Neural cell (in vitro differentiated cells): ENCODE measurements at regions not wholly inside any gene's neighbourhood (a gene's known extent, or its start where the extent isn't known, plus 50 kb on each side); places are given as distances from the start of the nearest gene placed in this dataset.

Source experiments
- H2AFZ ChIP-seq: fragments of 200-600, 300-800 bp; sonication (generic), shearing (Covaris generic); 2 replicates; pipeline ENCODE4 v1.6.0; 2014; ENCODE audit warnings: low read depth, mild to moderate bottlenecking, antibody characterized with exemption, low read length, moderate library complexity
- H3F3A ChIP-seq: fragments of 200-600 bp; shearing (Covaris generic); 2 replicates; pipeline ENCODE4 v1.6.1; 2016; ENCODE audit warnings: mild to moderate bottlenecking, moderate library complexity, mixed read lengths, antibody characterized with exemption, low read length; ENCODE audit not compliant: insufficient read depth, poor library complexity, severe bottlenecking
- H3K27ac ChIP-seq: fragments of 200-600, 300-800 bp; sonication (generic), shearing (Covaris generic); 2 replicates; pipeline ENCODE4 v1.5.1; 2014; ENCODE audit warnings: mild to moderate bottlenecking, low read length, moderate library complexity
- H3K27me3 ChIP-seq: fragments of 300-800, 200-600 bp; sonication (generic), shearing (Covaris generic); 2 replicates; pipeline ENCODE4 v1.6.0; 2014; ENCODE audit warnings: mild to moderate bottlenecking, low read depth, low read length, moderate library complexity; ENCODE audit not compliant: insufficient read depth
- H3K36me3 ChIP-seq: fragments of 300-800, 200-600 bp; sonication (generic), shearing (Covaris generic); 2 replicates; pipeline ENCODE4 v1.5.1; 2014; ENCODE audit warnings: mild to moderate bottlenecking, antibody characterized with exemption, low read length, moderate library complexity; ENCODE audit not compliant: insufficient read depth
- H3K4me2 ChIP-seq: fragments of 300-800, 200-600 bp; sonication (generic), shearing (Covaris generic); 2 replicates; pipeline ENCODE4 v1.6.0; 2014; ENCODE audit warnings: mild to moderate bottlenecking, low read length
- H3K4me3 ChIP-seq: fragments of 300-800, 200-600 bp; sonication (generic), shearing (Covaris generic); 2 replicates; pipeline ENCODE4 v1.5.1; 2014; ENCODE audit warnings: mild to moderate bottlenecking, low read length, moderate library complexity
- H3K79me2 ChIP-seq: fragments of 200-600 bp; shearing (Covaris generic); replicated peaks from 2 replicates; pipeline ENCODE4 v1.6.0; 2014; ENCODE audit warnings: mild to moderate bottlenecking, low read length, moderate library complexity; ENCODE audit not compliant: insufficient read depth
- H3K9ac ChIP-seq: fragments of 300-800, 200-600 bp; sonication (generic), shearing (Covaris generic); 2 replicates; pipeline ENCODE4 v1.6.1; 2016; ENCODE audit warnings: mild to moderate bottlenecking, low read length, mixed read lengths
- H3K9me2 ChIP-seq: fragments of 200-600 bp; shearing (Covaris generic); 2 replicates; pipeline ENCODE4 v1.6.1; 2016; ENCODE audit warnings: mild to moderate bottlenecking, low read length, mixed read lengths; ENCODE audit not compliant: insufficient read depth
- H3K9me3 ChIP-seq: fragments of 200-600, 300-800 bp; sonication (generic), shearing (Covaris generic); 2 replicates; pipeline ENCODE4 v1.6.1; 2016; ENCODE audit warnings: mild to moderate bottlenecking, mixed run types, low read length, moderate library complexity, mixed read lengths
- H4K20me1 ChIP-seq: fragments of 200-600 bp; shearing (Covaris generic); 2 replicates; pipeline ENCODE4 v1.6.1; 2016; ENCODE audit warnings: mild to moderate bottlenecking, mixed run types; ENCODE audit not compliant: insufficient read depth
- EP300 ChIP-seq: fragments of 450-650 bp; conservative IDR thresholded peaks from 2 replicates; pipeline ENCODE4 v1.6.1; 2014; ENCODE audit warnings: antibody characterized with exemption, mild to moderate bottlenecking, moderate library complexity; ENCODE audit not compliant: poor library complexity, severe bottlenecking
- EZH2 ChIP-seq: fragments of 200-600, 300-800 bp; shearing (Covaris generic), sonication (generic); IDR thresholded peaks from 2 replicates; pipeline ENCODE4 v1.6.1; 2014; ENCODE audit warnings: antibody characterized with exemption, low read length, borderline replicate concordance, mild to moderate bottlenecking; ENCODE audit not compliant: insufficient read depth, poor library complexity, severe bottlenecking
- MXI1 ChIP-seq: fragments of 450-650 bp; conservative IDR thresholded peaks from 2 replicates; pipeline ENCODE4 v1.6.1; 2014; ENCODE audit warnings: antibody characterized with exemption, mild to moderate bottlenecking; ENCODE audit not compliant: poor library complexity, severe bottlenecking
- POLR2AphosphoS5 ChIP-seq: IDR thresholded peaks from 2 replicates; pipeline ENCODE4 v1.6.1; 2012
- RAD21 ChIP-seq: fragments of 450-650 bp; conservative IDR thresholded peaks from 2 replicates; pipeline ENCODE4 v1.6.1; 2014; ENCODE audit warnings: antibody characterized with exemption, mild to moderate bottlenecking, moderate library complexity
- SMC3 ChIP-seq: fragments of 450-650 bp; conservative IDR thresholded peaks from 2 replicates; pipeline ENCODE4 v1.6.1; 2014; ENCODE audit warnings: antibody characterized with exemption, mild to moderate bottlenecking, moderate library complexity; ENCODE audit not compliant: poor library complexity
- TAF1 ChIP-seq: IDR thresholded peaks from 2 replicates; pipeline ENCODE4 v1.6.1; 2012; ENCODE audit warnings: low read depth
- TF ChIP-seq, protein P1 (sequence below): IDR thresholded peaks from 2 replicates; pipeline ENCODE4 v1.6.1; 2012; ENCODE audit warnings: borderline replicate concordance
- TF ChIP-seq, protein P2 (sequence below): fragments of 450-650 bp; IDR thresholded peaks from 2 replicates; pipeline ENCODE4 v1.5.1; 2014; ENCODE audit warnings: antibody characterized with exemption, mild to moderate bottlenecking, moderate library complexity; ENCODE audit not compliant: poor library complexity, severe bottlenecking

DNA sequence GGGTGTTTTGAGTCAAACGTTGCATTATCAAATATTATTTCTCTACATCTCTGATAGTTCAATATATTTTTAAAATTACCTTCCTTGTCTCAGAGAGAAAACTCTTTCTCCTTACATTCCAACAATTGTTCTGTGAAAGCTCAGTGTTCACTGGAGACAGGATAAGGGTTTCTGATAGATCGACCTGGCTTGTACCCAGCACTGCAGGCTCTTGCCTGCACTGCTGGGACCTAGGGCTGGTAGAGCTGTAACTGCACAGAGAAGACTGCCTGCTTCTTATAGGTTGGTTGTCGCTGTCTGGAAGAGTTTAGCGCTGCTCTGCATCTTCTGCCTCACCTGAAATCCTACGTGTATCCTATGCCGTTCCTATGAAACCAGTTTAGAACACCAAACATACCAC lies 249.9 kb upstream of the LRTM1 start:
- Histone ChIP-seq H3F3A (no peaks in the 10 kb centered on the region), H3K36me3 (no peaks in the 10 kb centered on the region), H3K4me3 (no peak overlapping the region), H3K27ac (no peak overlapping the region), H3K9me3 (no peaks in the 10 kb centered on the region), H3K27me3 (no peaks in the 10 kb centered on the region), H2AFZ (no peak overlapping the region), H3K4me2 (no peak overlapping the region), H3K79me2 (no peaks in the 10 kb centered on the region), H3K9me2 (no peaks in the 10 kb centered on the region), H3K9ac (no peak overlapping the region), H4K20me1 (no peaks in the 10 kb centered on the region)
- TF ChIP-seq MXI1 (no peak), EP300 (no peak), SMC3 (no peak), RAD21 (no peak), TAF1 (no peak), POLR2AphosphoS5 (no peak)
- TF ChIP-seq, protein P1, sequence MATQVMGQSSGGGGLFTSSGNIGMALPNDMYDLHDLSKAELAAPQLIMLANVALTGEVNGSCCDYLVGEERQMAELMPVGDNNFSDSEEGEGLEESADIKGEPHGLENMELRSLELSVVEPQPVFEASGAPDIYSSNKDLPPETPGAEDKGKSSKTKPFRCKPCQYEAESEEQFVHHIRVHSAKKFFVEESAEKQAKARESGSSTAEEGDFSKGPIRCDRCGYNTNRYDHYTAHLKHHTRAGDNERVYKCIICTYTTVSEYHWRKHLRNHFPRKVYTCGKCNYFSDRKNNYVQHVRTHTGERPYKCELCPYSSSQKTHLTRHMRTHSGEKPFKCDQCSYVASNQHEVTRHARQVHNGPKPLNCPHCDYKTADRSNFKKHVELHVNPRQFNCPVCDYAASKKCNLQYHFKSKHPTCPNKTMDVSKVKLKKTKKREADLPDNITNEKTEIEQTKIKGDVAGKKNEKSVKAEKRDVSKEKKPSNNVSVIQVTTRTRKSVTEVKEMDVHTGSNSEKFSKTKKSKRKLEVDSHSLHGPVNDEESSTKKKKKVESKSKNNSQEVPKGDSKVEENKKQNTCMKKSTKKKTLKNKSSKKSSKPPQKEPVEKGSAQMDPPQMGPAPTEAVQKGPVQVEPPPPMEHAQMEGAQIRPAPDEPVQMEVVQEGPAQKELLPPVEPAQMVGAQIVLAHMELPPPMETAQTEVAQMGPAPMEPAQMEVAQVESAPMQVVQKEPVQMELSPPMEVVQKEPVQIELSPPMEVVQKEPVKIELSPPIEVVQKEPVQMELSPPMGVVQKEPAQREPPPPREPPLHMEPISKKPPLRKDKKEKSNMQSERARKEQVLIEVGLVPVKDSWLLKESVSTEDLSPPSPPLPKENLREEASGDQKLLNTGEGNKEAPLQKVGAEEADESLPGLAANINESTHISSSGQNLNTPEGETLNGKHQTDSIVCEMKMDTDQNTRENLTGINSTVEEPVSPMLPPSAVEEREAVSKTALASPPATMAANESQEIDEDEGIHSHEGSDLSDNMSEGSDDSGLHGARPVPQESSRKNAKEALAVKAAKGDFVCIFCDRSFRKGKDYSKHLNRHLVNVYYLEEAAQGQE: no peak

DNA sequence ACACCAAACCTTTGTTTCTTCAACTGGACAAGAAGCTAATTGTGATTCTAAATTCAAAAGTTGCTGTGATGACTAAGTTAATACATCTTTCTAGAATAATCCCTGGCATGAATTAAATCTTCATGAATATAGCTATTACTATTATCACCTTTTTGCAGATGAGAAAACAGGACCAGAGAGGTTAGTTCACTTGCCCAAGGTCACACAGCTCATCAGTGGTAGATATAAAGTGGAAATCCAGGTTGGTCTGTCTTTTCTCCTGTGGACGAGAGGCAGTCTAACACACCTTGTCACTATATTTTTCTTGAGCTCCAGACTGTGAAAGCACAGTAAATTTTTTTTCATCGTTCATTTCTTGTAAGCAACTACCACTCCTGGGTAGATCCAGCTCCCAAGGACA lies 247.6 kb upstream of the LRTM1 start:
- Histone ChIP-seq H3K9me3 (no peaks in the 10 kb centered on the region), H3K4me3 (no peak overlapping the region), H2AFZ (no peak overlapping the region)

More for the DNA sequence above, 247.6 kb upstream of the LRTM1 start:
- no peaks in the 10 kb centered on the region for H3K27me3 ChIP-seq
- H4K20me1 ChIP-seq: no peaks in the 10 kb centered on the region
- H3K27ac ChIP-seq: no peak overlapping the region
- H3K79me2 ChIP-seq: no peaks in the 10 kb centered on the region
- no peak overlapping the region for H3K4me2 ChIP-seq
- H3F3A ChIP-seq: no peaks in the 10 kb centered on the region
- no peak overlapping the region for H3K9ac ChIP-seq
- TF ChIP-seq TAF1 (no peak), POLR2AphosphoS5 (no peak), EP300 (no peak), MXI1 (no peak), EZH2 (no peak), RAD21 (no peak), SMC3 (no peak)
- TF ChIP-seq, protein P1: no peak
- TF ChIP-seq, protein P2, sequence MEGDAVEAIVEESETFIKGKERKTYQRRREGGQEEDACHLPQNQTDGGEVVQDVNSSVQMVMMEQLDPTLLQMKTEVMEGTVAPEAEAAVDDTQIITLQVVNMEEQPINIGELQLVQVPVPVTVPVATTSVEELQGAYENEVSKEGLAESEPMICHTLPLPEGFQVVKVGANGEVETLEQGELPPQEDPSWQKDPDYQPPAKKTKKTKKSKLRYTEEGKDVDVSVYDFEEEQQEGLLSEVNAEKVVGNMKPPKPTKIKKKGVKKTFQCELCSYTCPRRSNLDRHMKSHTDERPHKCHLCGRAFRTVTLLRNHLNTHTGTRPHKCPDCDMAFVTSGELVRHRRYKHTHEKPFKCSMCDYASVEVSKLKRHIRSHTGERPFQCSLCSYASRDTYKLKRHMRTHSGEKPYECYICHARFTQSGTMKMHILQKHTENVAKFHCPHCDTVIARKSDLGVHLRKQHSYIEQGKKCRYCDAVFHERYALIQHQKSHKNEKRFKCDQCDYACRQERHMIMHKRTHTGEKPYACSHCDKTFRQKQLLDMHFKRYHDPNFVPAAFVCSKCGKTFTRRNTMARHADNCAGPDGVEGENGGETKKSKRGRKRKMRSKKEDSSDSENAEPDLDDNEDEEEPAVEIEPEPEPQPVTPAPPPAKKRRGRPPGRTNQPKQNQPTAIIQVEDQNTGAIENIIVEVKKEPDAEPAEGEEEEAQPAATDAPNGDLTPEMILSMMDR: no peak
- H3K36me3 ChIP-seq: no peaks in the 10 kb centered on the region
- H3K9me2 ChIP-seq: no peaks in the 10 kb centered on the region
